ENCODE measurements at regions not wholly inside any gene's neighbourhood (a gene's known extent, or its start where the extent isn't known, plus 50 kb on each side); places are given as distances from the start of the nearest gene placed in this dataset.
A peak's percentile ranks its signal among the peaks of the same experiment; 100 is the strongest.
"Not testable (repeated sequence)": the region's sequence is repeated elsewhere in the genome, so short reads cannot be mapped to it uniquely, and the experiment has no call there.

GRCh38 chr3:159669766-159670165 is 318.9 kb upstream of the IL12A start:
- no peak for DNase-seq

DNA sequence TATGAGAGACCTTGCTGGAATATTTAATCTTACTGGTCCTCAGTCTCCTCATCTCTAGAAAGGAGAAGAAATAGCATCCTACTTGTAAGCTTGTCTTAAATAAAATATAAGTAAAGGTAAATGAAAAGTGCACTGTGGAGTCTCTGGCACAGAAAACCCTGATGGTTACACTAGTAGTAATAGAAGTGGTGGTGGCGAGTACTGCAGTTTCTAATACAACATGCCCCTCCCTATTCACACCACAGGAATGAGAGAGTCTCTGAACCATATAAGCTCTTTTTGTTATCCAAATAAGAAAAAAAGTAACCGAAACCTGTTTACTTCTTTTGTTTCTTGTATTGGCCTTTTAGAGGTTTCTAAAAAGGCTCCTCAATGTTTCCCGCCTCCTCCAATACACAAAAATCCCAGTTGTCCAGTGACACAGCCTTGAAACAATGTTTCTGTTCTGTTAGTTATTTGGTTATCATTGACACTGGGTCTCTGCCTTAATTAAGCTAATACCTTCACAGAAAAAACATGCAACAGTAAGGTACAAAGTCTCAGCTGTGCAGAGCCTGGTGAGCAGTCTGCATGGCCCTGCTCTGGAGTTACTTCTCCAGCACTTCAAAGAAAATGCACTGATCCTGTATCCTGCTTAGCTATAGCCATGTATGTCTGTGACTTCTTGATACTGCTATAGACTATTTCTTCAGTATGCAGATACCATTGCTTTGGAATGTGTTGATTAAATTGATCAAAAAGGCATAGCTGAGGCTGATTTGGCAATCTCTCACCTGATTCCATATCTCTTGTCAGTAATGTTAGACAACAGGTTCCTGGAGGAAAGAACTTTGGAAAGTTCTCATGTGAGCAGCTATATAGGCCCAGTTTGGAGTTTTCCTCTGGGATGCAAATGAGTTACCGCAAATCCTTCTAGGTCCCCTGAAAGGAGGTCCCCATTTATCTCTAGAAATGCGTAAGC is 315.6 kb upstream of the IL12A start:
- DNase-seq: no peak

GRCh38 chr3:159674583-159674982 is 314.1 kb upstream of the IL12A start:
- DNase-seq: no peak

DNA sequence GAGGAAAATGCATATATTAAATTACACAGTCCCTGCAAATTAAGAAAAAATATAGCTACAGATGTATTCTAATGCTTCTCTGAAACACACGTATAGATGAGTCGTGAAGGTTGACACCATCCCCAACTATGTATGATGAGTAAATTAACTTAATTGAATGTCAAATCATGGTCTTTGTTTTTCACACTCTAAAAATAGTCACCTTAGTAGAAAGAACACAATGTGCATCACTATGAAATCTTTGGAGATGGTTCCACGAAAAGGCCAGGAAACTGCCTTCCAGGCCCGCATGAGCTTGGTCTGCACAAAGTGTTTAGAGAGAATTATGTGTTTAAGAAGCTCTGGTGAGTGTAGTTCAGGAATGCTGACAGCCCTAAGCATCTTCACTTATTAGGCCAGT is 313.4 kb upstream of the IL12A start:
- DNase-seq: no peak

GRCh38 chr3:159679900-159680299 is 308.7 kb upstream of the IL12A start:
- no peak for DNase-seq

DNA sequence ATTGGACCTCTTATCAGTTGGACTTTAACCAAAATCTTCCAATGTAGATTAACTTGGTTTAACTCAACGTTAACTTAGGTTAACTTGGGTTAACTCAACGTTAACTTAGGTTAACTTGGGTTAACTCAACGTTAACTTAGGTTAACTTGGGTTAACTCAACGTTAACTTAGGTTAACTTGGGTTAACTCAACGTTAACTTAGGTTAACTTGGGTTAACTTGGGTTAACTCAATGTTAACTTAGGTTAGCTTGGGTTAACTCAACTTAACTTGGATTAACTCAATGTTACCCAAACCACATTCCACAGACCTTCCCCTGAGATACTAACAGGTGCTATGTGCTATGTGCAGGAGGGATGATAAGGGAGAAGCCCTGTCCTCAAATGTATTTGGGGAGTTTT is 306.9 kb upstream of the IL12A start:
- not testable (repeated sequence) for DNase-seq

- DNase-seq: no peak
Measured at GRCh38 chr3:159685801-159686200, 302.8 kb upstream of the IL12A start.

DNA sequence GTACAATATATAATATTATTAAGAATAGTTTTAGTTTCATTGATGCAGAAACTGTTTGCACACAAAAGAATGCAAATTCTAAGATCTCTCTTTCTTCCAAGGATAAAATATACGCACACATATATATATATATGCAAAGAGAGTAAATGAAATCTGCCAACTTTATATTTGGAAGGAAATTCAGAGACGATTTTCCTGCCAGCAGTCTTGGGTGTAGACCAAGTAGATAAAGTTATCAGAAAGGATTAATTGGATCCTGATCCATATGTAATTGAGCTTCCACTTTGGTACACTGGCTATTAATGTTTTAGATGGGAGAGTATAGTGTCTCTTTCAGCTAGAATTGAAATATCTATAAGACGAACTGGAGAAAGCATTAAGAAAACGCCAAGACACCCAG is 295.4 kb upstream of the IL12A start:
- DNase-seq: no peak

DNA sequence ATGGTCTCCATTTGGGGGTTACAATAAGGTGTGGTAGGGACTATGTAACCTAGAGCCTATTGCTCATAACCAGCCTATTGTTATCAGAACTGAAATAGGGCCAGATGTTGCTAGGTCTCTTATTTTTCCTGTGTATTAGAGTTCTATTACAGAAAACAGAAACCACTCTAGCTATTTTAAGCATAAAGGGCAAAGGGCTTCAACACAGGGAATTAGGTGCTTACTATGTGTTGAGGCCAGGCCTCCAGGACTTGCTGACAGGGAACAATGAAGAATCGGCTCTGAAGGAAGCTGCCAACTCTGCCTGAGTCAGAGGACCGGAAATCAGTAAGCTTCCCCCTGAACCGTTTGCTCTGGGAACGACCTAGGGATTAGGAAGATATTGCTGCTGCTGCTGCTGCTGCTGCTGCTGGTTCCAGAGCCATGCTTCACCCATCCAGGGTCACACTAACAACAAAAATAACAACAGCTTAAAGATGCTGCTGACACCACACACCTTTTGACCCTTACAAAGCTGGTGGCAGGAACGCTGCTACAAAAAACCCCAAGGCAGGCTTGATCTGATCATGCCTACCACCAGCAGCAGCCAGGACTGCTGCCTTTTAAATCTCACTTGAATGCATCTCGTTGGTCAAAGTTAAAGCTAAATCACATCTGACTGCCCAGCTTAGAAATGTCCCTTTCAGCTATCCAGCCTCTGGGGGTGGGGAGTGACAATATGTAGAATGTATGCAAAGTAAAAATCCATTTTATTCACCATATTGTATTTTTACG is 276.9 kb upstream of the IL12A start:
- DNase-seq: peak; percentile 24

- no peak for DNase-seq
Measured at GRCh38 chr3:159721324-159721723, 267.3 kb upstream of the IL12A start.

DNA sequence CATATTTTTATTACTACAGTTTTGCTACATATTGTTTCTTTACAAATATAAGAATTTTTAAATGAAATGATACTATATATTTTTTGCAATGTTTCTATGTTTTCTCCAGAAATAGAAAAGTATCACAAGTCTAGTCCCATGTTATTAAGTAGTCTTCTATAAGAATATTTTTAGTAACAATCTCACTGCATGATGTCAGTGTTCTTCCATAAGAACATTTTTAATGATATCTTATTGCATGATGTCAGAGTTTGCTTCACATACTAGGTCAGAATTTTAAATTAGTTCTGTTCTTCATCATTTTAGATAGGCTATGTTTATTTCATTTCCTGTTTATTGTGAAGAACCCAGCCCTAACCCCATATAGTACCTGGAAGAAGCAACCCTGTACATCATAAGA is 265.3 kb upstream of the IL12A start:
- DNase-seq: no peak

DNA sequence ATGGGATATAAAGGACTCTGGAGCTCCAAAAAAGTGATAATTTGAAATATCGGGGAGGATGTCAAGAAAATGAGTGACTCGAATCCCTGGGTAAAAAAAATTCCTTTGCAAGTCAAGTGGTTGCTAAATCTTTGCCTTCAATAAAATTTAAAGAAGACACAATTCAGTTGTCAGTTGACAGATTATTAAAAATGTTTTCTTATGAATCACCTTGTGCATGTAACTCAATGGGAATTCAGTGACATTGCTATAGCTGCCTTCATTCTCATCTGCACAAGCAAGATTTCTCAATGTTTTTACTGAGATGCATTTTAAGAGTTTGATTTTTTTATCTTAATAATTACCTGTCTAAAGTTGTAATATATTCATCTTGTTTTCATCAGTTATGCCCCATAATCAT is 264.0 kb upstream of the IL12A start:
- no peak for DNase-seq

DNA sequence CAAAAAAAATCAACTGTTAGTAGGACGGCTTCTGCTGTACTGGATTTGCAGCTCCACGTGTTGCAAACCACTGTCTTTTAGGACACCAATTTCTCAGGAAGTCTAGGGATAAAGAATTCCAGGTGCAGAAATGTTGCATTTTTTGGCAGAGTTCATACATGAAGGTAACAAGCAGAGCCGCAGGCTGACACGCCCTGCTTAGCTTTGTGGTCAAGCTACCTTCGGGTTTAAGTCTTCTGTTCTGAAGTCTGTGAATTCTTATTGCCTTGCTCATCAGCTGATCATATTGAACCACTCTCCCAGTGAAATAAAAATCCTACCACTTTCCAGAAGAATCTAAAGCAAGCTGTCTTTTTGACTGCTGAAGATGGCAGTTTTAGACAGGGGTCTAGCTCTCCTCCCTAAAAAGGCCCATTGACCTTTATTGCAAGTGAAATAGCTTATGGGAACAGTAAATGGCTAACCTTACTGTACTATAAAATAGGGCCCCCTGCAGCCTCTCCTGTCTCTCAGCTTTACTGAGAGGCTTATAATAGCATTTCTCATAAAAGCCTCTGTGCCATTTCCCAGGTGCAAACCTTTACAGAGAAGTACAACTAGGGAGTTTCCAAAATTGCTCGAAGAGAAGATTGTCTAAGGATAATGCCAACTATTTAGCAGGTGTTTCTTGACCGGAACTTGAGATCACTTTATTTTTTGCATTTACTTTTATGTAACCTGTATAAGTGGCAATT is 262.2 kb upstream of the IL12A start:
- DNase-seq: no peak

DNA sequence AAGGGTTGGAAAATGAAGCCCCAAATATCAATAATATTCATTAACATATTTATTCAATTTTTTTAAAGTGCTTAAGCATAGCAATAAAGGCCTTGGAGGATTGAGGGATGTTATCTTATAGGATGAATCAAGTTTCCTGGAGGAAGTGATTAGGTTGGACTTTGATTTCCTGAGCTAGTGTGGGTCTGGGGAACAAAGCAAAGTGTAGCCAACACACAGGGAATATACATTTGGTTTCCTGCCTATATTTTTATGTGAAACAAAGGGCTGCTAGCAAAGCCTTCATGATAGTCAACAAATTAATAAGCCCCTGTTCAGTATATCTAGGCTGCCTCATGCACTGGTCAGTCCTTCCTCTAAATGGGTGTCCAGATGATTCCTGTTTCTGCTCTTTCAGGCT is 261.1 kb upstream of the IL12A start:
- DNase-seq: no peak

- DNase-seq: peak; percentile 44
Measured at GRCh38 chr3:159731254-159731653, 257.4 kb upstream of the IL12A start.

DNA sequence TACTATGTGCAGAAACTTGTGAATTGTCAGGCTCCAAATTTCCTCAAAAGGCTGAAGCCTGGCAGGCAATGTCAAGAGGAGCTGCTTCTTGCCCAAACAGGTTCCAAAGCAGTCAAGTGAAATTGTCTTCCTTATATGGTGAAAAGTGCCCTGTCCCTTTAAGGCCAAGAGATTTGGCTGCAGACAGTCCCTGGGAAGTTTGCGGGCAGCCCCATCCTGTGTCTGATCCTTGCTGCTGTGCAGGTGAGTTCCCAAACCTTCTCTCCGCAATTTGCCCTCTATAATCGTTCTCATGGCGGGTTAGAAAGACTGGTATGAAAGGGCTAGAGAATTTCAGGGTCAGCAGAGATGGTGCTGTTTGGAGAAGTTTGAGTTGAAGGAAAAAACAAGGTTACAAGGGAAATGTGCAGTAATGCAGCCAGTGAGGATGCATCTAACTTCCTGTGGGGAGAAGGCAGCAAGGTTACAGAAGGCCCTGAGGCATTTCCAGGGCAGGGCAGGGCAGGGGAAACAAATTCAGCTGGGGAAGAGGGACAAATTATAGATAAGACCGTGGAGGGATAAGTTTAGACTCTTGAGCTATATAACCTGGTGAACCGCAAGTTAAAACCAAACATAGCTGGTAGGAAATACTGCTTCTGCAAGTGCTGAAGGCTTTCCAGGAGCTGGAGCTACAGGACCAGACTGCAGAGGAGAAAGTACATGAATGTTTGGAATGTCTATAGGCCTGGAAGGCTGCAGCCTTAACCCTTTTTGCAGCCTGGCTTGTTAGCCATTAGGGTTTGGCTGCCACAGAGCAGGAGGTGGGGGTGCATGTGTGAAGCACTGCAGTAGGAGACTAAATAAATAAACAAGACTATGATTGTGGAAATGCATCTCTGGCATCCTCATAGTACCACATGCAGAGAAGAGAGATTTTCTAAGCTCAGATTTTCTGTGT is 256.2 kb upstream of the IL12A start:
- no peak for DNase-seq

DNA sequence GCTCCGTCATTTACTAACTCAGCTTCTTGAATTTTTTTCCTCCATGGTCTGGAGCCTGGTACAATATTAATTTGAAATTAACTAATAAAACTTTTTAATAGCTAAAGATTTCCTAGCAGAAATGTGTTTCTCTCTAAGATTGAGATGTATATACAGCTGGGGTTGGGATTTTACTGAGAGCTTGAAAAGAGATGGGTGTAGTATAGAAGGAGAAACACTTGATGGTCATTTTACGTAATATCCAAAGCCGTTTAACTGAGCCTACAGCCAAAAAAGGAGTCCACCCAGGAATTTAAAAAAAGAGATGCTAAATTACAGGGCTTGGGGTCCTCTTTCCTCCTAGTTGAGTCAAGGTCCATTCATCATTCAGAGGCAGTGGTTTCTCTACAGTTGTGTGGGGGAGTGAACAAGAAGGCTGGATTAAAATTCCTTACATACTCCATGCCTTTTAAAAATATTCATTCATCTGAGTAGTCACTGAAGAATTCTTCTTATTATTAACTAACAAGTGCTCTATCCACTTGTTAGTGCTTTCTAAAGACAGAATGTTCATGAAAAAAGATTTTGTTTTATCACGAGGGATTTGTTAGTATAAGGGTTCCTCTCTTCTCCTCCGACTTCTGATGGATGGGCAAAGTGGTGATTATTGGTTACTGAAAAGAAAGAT is 255.3 kb upstream of the IL12A start:
- no peak for DNase-seq

GRCh38 chr3:159734681-159735080 is 254.0 kb upstream of the IL12A start:
- no peak for DNase-seq

DNA sequence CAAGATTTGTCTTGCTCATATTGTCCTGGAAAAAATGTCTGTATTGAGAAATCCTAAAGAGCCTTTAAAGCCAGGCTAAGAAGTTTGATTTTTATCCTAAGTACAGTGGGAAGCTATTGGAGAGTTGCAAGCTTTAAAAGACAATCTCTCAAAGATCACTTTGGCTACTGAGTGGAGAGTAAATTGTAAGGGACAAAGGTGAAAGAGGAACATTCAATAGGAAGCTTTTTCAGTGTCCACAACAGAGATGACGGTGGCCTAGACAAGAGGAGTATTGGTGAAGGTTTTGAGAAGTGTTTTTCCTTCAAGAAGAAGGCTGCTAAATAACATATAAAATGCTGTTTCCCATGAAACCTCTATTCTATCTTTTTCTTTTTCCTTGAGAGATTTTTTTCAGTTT is 249.5 kb upstream of the IL12A start:
- no peak for DNase-seq

- DNase-seq: no peak
Measured at GRCh38 chr3:159739969-159740368, 248.7 kb upstream of the IL12A start.

- DNase-seq: no peak
Measured at GRCh38 chr3:159741281-159741680, 247.4 kb upstream of the IL12A start.

DNA sequence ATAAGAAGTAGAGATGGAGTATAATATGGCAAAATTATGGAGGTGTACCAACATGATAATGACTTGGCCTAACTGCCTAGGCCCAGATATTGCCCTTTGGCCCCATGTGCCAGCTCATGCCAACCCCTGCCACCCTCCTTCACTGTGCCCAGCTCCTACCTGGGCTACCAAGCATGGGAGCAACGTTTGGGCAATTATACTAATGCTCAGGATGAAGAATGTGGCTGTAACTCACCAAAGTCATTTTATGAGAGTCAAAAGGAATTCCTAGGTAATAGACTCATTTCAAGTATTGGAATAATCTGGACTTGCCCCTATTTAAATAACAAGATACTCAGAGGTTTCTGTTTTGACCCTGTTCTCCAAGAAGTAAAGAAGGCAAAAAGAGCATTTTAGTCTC is 240.2 kb upstream of the IL12A start:
- no peak for DNase-seq
